Neural progenitor cell (in vitro differentiated cells): ENCODE measurements at regions not wholly inside any gene's neighbourhood (a gene's known extent, or its start where the extent isn't known, plus 50 kb on each side); places are given as distances from the start of the nearest gene placed in this dataset.

Experiments
- DNase-seq: peaks from one replicate; pipeline ENCODE4 v3.0.0-alpha.2; 2016; ENCODE audit warnings: low spot score
- H2AFZ ChIP-seq: fragments of 200-600 bp; sonication (generic); replicated peaks from 2 replicates; pipeline ENCODE4 v1.6.1; 2016; ENCODE audit warnings: antibody characterized with exemption
- H3F3A ChIP-seq: fragments of 200-600 bp; sonication (generic); 2 replicates; pipeline ENCODE4 v1.6.1; 2016; ENCODE audit warnings: antibody characterized with exemption, low read depth
- H3K27ac ChIP-seq: fragments of 200-600 bp; sonication (generic); 2 replicates; pipeline ENCODE4 v1.5.1; 2016; ENCODE audit warnings: mild to moderate bottlenecking
- H3K27me3 ChIP-seq: fragments of 200-600 bp; sonication (generic); 2 replicates; pipeline ENCODE4 v1.6.1; 2016; ENCODE audit warnings: mild to moderate bottlenecking, moderate library complexity
- H3K36me3 ChIP-seq: fragments of 200-600 bp; sonication (generic); 2 replicates; pipeline ENCODE4 v1.5.1; 2016
- H3K4me1 ChIP-seq: fragments of 200-600 bp; sonication (generic); 2 replicates; pipeline ENCODE4 v1.6.1; 2016; ENCODE audit warnings: mixed run types
- H3K4me2 ChIP-seq: fragments of 200-600 bp; sonication (generic); 2 replicates; pipeline ENCODE4 v1.6.1; 2016
- H3K4me3 ChIP-seq: fragments of 200-600 bp; sonication (generic); 2 replicates; pipeline ENCODE4 v1.5.1; 2016
- H3K79me2 ChIP-seq: fragments of 200-600 bp; sonication (generic); 2 replicates; pipeline ENCODE4 v1.6.1; 2016; ENCODE audit warnings: low read depth
- H3K9ac ChIP-seq: fragments of 200-600 bp; sonication (generic); 2 replicates; pipeline ENCODE4 v1.6.1; 2016
- H3K9me3 ChIP-seq: fragments of 200-600 bp; sonication (generic); 2 replicates; pipeline ENCODE4 v1.5.1; 2016; ENCODE audit warnings: low read depth
- H4K20me1 ChIP-seq: fragments of 200-600 bp; sonication (generic); 2 replicates; pipeline ENCODE4 v1.6.1; 2016; ENCODE audit warnings: low read depth
- H3K27ac Mint-ChIP-seq: 3 replicates; pipeline ENCODE4 v1.8.0; 2021; ENCODE audit warnings: mixed read lengths
- H3K27me3 Mint-ChIP-seq: 2 replicates; pipeline ENCODE4 v1.8.0; 2022; ENCODE audit warnings: low read depth, mild to moderate bottlenecking, inconsistent platforms, moderate library complexity, mixed read lengths; ENCODE audit not compliant: insufficient read depth
- H3K36me3 Mint-ChIP-seq: 3 replicates; pipeline ENCODE4 v1.8.0; 2021; ENCODE audit warnings: mixed read lengths
- H3K4me1 Mint-ChIP-seq: 3 replicates; pipeline ENCODE4 v1.8.0; 2021; ENCODE audit warnings: mixed read lengths
- H3K4me3 Mint-ChIP-seq: 3 replicates; pipeline ENCODE4 v1.8.0; 2021; ENCODE audit warnings: mild to moderate bottlenecking, moderate library complexity, mixed read lengths
- H3K9me3 Mint-ChIP-seq: 3 replicates; pipeline ENCODE4 v1.8.0; 2020; ENCODE audit warnings: mixed read lengths
- EZH2 ChIP-seq: fragments of 200-600 bp; sonication (generic); IDR thresholded peaks from 2 replicates; pipeline ENCODE4 v1.6.1; 2017; ENCODE audit warnings: antibody characterized with exemption, mild to moderate bottlenecking, moderate library complexity
- EZH2phosphoT487 ChIP-seq: fragments of 200-600 bp; sonication (generic); IDR thresholded peaks from 2 replicates; pipeline ENCODE4 v1.6.1; 2017; ENCODE audit warnings: antibody characterized with exemption
- TF ChIP-seq, protein P1 (sequence below): fragments of 200-600 bp; sonication (generic); IDR thresholded peaks from 2 replicates; pipeline ENCODE4 v1.5.1; 2017; ENCODE audit warnings: antibody characterized with exemption, mild to moderate bottlenecking

DNA sequence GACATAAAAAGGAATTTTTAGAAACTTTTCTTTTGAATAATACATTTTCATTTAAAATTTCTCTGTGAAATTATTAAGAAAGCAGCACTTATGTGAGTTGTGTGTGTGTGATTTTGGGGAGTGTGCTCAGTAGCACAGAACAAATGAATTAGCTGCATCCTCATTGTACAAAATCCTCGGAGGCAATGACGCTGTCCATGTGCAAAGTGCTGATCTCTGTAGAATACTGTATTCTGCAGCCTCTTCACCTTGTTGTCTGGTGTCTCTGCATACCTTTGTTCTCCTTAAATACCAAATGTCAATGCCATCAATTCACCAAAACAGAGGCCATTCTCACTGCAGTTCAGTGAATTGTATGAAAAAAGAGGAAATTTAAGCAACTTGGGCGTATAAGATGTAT, 838.4 kb downstream of the QKI start:
- Histone ChIP-seq H3K9me3 (no peaks in the 10 kb centered on the region), H3K9ac (no peak overlapping the region), H3K27ac (no peak overlapping the region), H2AFZ (no peak overlapping the region), H3K36me3 (no peaks in the 10 kb centered on the region), H3K4me1 (no peaks in the 10 kb centered on the region), H3K79me2 (no peaks in the 10 kb centered on the region), H3K27me3 (no peaks in the 10 kb centered on the region), H3K4me2 (no peak overlapping the region), H4K20me1 (no peaks in the 10 kb centered on the region), H3K4me3 (no peak overlapping the region), H3F3A (no peaks in the 10 kb centered on the region)
- peaks cover 3% of the 10 kb centered on the region for H3K27me3 Mint-ChIP-seq
- H3K36me3 Mint-ChIP-seq: no peaks in the 10 kb centered on the region
- H3K4me1 Mint-ChIP-seq: peaks cover 4% of the 10 kb centered on the region
- H3K9me3 Mint-ChIP-seq: no peaks in the 10 kb centered on the region
- no peak overlapping the region for H3K27ac Mint-ChIP-seq
- peak; percentile 59 for DNase-seq
- no peak overlapping the region for H3K4me3 Mint-ChIP-seq
- no peak for TF ChIP-seq EZH2phosphoT487

DNA sequence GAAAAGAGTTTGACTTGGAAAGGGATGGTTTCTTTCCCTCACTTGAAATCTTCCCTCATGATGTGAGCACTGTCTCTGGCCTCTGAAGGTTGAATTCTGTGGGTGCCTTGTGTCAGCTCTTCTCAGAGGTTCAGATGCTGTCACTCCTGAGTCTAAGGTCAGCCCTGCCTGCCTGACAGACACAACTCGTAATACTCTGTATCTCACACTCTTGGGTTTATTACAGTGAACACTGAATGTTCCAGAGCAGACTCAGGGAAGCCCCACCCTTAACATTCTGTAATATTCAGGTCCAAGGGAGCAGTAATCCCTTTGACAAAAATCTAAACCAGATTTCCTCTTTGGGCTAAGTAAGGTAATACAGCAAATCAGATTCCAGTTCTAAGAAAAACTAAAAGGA, 837.8 kb downstream of the QKI start:
- H3K9me3 ChIP-seq: no peaks in the 10 kb centered on the region
- no peak for DNase-seq
- H3F3A ChIP-seq: no peaks in the 10 kb centered on the region
- no peak overlapping the region for H3K4me2 ChIP-seq
- H3K9ac ChIP-seq: no peak overlapping the region
- H3K36me3 ChIP-seq: no peaks in the 10 kb centered on the region
- H3K4me3 Mint-ChIP-seq: no peak overlapping the region
- H3K27ac ChIP-seq: no peak overlapping the region
- no peak overlapping the region for H2AFZ ChIP-seq
- H3K27me3 Mint-ChIP-seq: peaks cover 3% of the 10 kb centered on the region
- H3K4me1 Mint-ChIP-seq: peaks cover 7% of the 10 kb centered on the region
- H3K36me3 Mint-ChIP-seq: no peaks in the 10 kb centered on the region
- TF ChIP-seq EZH2phosphoT487 (no peak), EZH2 (no peak)
- TF ChIP-seq, protein P1, sequence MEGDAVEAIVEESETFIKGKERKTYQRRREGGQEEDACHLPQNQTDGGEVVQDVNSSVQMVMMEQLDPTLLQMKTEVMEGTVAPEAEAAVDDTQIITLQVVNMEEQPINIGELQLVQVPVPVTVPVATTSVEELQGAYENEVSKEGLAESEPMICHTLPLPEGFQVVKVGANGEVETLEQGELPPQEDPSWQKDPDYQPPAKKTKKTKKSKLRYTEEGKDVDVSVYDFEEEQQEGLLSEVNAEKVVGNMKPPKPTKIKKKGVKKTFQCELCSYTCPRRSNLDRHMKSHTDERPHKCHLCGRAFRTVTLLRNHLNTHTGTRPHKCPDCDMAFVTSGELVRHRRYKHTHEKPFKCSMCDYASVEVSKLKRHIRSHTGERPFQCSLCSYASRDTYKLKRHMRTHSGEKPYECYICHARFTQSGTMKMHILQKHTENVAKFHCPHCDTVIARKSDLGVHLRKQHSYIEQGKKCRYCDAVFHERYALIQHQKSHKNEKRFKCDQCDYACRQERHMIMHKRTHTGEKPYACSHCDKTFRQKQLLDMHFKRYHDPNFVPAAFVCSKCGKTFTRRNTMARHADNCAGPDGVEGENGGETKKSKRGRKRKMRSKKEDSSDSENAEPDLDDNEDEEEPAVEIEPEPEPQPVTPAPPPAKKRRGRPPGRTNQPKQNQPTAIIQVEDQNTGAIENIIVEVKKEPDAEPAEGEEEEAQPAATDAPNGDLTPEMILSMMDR: no peak
- H3K27me3 ChIP-seq: no peaks in the 10 kb centered on the region
- no peaks in the 10 kb centered on the region for H4K20me1 ChIP-seq
- peaks cover 5% of the 10 kb centered on the region for H3K4me1 ChIP-seq
- no peak overlapping the region for H3K27ac Mint-ChIP-seq
- no peaks in the 10 kb centered on the region for H3K79me2 ChIP-seq
- H3K4me3 ChIP-seq: no peak overlapping the region
- H3K9me3 Mint-ChIP-seq: no peaks in the 10 kb centered on the region

DNA sequence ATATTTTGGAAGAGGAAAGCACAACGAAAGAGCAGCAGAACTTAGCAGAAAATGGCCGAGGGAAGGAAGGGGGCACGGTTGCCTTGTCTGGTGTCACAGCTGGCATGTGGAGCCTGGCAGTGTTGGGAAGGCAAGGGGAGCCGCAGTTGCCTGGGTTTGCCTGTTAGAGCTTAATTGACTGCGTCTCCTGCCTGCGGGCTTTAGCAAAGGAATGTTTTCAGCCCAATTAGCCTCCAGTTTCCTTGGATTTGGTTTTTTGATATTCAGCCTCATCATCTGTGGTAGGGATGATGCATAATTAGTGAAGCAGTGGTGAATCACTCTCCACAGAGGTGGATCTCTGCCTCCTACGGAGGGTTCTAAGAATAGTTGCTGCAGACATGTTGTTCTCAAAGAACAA, 832.6 kb downstream of the QKI start:
- peak overlapping the region; percentile 7 for H2AFZ ChIP-seq
- H3K36me3 Mint-ChIP-seq: no peaks in the 10 kb centered on the region

GRCh38 chr6:164246082-164246481, 831.6 kb downstream of the QKI start:
- H3K9me3 Mint-ChIP-seq: no peaks in the 10 kb centered on the region
- H3K79me2 ChIP-seq: no peaks in the 10 kb centered on the region
- TF ChIP-seq, protein P1: no peak
- TF ChIP-seq EZH2 (no peak), EZH2phosphoT487 (no peak)
- H3K27me3 Mint-ChIP-seq: peaks cover 10% of the 10 kb centered on the region
- H3K4me3 Mint-ChIP-seq: no peak overlapping the region
- H3K27ac ChIP-seq: no peak overlapping the region
- no peak for DNase-seq
- no peaks in the 10 kb centered on the region for H3F3A ChIP-seq
- H3K4me3 ChIP-seq: no peak overlapping the region
- H3K4me2 ChIP-seq: no peak overlapping the region
- H3K4me1 Mint-ChIP-seq: peaks cover 9% of the 10 kb centered on the region
- H3K9ac ChIP-seq: no peak overlapping the region
- no peaks in the 10 kb centered on the region for H3K9me3 ChIP-seq
- H3K36me3 ChIP-seq: no peaks in the 10 kb centered on the region
- no peak overlapping the region for H2AFZ ChIP-seq
- peaks cover 9% of the 10 kb centered on the region for H3K4me1 ChIP-seq
- H4K20me1 ChIP-seq: no peaks in the 10 kb centered on the region
- no peak overlapping the region for H3K27ac Mint-ChIP-seq
- H3K27me3 ChIP-seq: no peaks in the 10 kb centered on the region
- no peaks in the 10 kb centered on the region for H3K36me3 Mint-ChIP-seq

More for the DNA sequence above, 832.6 kb downstream of the QKI start:
- Mint-ChIP-seq H3K4me3 (no peak overlapping the region), H3K27ac (no peak overlapping the region), H3K4me1 (peaks cover 9% of the 10 kb centered on the region), H3K9me3 (no peaks in the 10 kb centered on the region), H3K27me3 (peaks cover 10% of the 10 kb centered on the region)
- Histone ChIP-seq H3K27me3 (no peaks in the 10 kb centered on the region), H3K9me3 (no peaks in the 10 kb centered on the region), H3K27ac (no peak overlapping the region), H3K9ac (no peak overlapping the region), H4K20me1 (no peaks in the 10 kb centered on the region), H3K79me2 (no peaks in the 10 kb centered on the region), H3K4me2 (no peak overlapping the region), H3K4me3 (no peak overlapping the region), H3K4me1 (peaks cover 9% of the 10 kb centered on the region), H3F3A (no peaks in the 10 kb centered on the region), H3K36me3 (no peaks in the 10 kb centered on the region)
- peak; percentile 38 for DNase-seq
- TF ChIP-seq EZH2: no peak
- TF ChIP-seq EZH2phosphoT487: no peak
- TF ChIP-seq, protein P1: no peak
